Left lobe of liver (tissue), 2 donors: ENCODE measurements at regions not wholly inside any gene's neighbourhood (a gene's known extent, or its start where the extent isn't known, plus 50 kb on each side); places are given as distances from the start of the nearest gene placed in this dataset.
A peak's percentile ranks its signal among the peaks of the same experiment; 100 is the strongest.

ENCODE experiments used
- ATAC-seq: fragments of 200-7000 bp; cut with Tn5 transposase; one replicate; pipeline ENCODE4 v1.9.1; 2020; ENCODE audit warnings: mild to moderate bottlenecking, moderate library complexity
- DNase-seq: peaks from one replicate; pipeline ENCODE4 v3.0.0-alpha.2; 2020; ENCODE audit warnings: low spot score
- donor health status: DM: no; HTN: no; CAD: no; lungs with moderate emphysema.
- donor health status: DM: no; HTN: yes; CAD: no.

DNA sequence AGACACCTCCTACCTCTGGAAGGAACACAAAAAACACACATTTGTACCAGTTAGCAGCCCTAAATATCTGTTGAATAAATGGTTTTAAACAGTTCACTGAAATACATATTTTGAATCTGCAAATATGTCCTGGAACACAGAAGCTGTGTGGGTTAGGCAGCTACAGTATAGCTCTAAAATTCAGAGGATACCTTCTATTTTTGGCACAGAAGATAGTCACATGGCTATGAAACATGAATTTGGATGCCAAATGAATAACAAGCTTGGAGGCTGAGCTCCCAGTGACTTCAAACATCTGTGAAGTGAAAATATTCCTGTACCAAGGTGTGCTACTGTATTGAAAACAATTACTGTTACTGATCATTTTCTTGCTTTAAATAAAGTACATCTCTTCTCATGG, 391.5 kb upstream of the ADGRL2 start:
- no peak for ATAC-seq

DNA sequence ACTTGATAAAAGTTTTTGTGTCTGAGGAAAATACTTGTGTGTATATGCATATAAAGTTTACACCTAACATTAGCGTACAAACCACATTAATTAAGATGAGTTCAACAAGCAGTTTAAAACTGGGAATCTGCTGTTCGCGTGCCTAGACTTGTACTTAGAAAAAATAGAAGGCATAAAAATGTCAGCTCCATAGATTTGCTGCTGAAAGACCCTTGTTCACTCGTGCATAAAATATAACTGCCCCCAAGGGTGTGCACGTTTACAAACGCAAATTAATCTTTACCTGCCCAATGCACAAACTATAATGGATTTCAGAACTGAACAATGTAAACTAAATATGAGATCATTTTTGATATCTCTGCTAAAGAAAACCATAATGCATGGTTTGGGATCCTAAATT, 392.3 kb upstream of the ADGRL2 start:
- DNase-seq (no peak), ATAC-seq (no peak)

More for the DNA sequence above, 391.5 kb upstream of the ADGRL2 start:
- no peak for DNase-seq

DNA sequence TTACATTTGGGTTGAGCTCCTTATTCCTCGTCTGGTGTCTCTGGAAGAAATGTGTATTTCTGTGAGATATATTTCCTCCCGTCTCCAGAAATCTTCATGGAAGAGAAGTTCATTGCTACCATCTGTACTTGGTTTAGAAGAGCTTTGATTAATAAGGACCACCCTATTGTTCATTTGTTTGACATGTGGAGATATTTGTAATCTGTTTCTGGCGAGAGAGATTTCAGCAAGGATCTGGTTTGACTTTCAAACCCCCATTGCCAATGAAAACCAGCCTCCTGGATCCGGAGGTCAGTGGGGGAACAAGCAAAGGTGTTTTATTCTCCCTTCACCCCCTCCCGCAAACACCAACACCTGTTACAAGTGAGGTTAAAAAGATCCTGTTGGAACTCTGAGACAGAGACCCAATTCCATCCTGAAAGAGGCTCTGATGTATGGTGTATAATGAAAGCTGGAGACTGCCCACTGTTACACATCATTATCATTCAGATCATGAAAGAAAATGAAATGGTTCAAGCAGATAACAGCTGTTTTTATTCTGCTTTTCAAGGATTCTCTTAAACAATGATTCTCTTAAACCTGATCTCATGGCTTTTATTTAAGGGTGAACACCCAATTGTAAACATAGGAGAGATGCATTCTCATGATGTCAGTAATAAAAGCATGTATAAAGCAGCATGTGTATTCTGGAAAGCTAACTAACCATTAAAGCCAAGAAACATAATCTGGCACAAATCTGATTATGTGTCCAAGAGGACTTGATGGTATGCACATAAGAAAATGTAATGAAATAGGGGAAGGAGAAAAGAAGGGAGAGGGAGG, 393.5 kb upstream of the ADGRL2 start:
- no peak for ATAC-seq
- DNase-seq: no peak

DNA sequence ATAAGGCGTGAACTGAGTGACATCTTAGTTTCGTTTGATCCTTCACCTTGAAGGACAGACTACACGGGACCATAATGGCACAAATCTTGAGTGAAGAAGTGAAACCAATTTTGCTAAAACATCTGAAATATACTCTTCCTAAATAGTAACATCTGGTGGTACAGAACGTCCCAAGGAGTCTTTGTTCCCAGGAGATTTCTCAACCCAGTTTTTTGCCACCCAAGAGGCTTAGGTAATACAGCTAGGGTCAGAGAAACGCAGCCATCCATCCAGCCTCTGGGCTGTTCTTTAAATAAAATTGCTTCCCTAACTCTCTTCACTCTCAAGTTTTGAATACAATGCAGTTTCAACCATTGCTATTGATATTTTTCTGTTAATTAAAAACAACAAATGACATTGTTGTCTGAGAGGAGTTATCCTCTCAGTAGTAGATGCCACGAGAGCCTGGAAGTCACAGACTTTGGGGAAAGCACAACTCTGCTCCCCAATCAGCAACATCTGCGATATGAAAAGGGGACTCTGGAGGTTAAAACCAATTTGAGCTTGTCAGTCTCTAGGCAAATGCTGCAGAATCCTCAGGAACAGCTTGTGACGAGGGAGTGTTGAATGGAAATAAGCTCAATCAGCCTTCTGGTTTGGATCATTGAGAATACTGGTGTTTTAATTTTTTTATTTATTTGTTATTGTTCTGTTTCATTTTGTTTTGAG, 394.3 kb upstream of the ADGRL2 start:
- no peak for DNase-seq

GRCh38 chr1:81398041-81398440, 402.7 kb upstream of the ADGRL2 start:
- DNase-seq (no peak), ATAC-seq (no peak)

More for the DNA sequence above, 394.3 kb upstream of the ADGRL2 start:
- ATAC-seq: no peak

DNA sequence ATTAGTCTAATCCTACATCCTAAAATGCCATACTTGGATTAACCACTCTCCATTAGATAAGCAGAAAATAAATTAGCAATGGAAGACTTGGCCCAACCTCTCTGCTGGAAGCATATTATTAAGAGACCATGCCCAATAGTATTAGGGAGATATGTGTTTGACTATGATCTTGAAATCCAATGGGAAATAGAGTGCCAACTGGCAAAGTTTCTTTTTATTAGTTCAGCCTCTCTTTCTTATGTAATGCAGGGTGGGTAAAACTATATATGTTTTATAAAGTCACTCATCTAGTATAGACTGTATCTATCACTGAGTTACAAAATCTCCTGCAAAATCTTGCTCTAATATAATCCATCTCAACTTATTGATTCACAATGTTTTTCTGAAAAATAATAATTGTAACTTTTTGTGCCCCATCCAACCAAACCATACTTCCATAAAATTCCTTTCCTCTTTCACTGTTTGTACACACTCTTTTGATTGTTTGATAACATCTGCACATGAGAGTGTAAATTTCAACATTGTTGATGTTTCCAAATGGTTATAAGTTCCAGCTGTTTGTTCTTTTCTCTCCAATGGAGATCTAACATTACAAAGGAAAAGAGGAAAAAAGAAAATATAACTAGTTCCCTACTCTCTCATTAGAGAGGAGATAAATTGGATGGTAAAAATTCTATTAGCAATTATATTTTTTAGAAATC, 408.1 kb upstream of the ADGRL2 start:
- no peak for ATAC-seq
- no peak for DNase-seq

DNA sequence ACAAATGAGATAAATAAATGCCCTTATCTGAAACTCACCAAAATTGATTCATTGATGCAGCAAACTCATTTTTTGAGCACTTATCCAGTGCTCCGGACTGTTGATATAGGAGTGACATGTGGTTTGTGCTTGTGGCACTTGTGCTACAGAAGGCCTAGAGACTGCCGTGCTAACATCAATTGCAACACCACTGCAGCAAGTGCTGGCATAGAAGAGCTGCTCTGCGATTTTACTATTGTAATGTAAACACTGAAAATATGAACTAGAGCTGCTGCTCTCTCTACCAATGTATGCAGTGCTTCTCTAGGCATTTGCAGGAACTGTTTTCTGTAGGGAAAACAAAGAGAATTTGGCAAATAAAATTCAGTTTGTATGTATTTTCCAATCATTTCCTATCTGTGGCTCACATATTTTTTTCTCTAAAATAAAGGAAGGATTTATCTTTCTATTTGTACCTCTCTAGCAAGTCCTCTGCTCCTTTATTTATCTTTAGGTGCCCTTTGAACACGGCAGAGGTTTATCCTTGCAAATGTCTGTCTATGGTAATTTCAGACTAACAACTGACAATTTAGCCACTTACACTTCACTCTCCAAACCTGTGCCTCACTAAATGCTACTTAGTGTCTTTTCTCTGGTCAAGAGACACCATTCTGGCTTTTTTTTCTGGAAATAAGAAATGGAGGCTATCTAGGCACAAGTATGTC, 409.5 kb upstream of the ADGRL2 start:
- ATAC-seq: peak; percentile 88
- no peak for DNase-seq

- DNase-seq: no peak
- ATAC-seq: no peak
Measured at GRCh38 chr1:81388435-81388834, 412.3 kb upstream of the ADGRL2 start.

DNA sequence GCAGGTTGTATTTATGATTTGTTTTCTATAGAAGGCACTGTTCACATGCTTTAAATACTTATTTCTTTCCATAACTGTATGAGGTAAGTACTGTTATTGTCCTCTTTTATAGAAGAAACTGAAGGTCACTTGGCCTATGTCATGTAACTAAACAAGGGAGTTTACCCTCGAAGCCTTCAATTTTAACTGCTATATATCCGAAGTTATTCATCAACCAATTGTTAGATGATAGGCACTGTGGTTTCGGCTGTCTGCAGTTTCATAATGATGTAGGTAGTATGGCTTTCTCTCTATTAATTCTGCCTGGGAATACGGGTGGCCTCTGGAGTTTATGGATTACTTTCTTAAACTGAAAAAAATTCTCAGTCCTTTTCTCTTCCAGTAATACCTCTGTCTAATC, 413.3 kb upstream of the ADGRL2 start:
- DNase-seq: no peak
- no peak for ATAC-seq

GRCh38 chr1:81382561-81382960, 418.2 kb upstream of the ADGRL2 start:
- ATAC-seq: no peak
- no peak for DNase-seq

DNA sequence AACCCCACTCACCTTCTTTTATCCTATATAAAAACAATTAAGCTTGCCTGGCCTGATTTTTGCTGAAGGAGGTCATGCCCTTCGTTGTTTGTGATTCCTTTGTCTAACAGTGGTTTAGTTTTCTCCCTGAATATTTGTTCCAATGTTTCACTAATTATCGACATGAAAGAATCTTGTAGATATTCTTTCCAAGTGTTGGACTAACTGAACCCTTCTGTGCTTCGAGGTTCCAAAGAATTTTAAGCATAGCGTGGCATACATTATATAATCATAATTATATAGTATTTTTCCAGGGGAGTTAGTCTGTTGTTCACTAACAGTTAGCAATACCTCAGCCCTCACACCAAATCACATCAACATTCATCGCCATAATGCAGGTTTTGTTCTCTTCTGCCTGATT, 418.9 kb upstream of the ADGRL2 start:
- ATAC-seq (no peak), DNase-seq (no peak)

- ATAC-seq (no peak), DNase-seq (no peak)
Measured at GRCh38 chr1:81380436-81380835, 420.3 kb upstream of the ADGRL2 start.

DNA sequence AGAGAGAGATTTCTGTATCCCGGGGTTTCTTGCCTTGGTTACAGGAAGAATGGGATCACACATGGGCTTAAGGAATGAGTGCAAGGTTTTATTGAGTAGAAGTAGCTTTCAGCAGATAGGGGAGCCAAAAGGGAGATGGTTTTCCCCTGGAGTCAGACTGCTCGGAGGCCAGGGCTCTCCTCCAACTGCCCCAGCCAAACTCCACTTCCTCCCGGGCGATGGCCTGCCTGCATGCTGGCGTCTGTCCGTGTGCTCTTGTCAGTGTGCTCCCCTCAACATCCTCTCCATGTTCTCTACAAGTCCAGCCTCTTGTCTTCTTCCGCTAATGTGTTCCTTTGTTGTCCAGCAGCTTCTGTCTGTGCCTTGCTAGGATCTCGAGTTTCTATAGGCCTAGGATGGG, 421.3 kb upstream of the ADGRL2 start:
- DNase-seq (no peak), ATAC-seq (no peak)

GRCh38 chr1:81377406-81377805, 423.3 kb upstream of the ADGRL2 start:
- no peak for DNase-seq
- ATAC-seq: no peak

GRCh38 chr1:81375884-81376548, 424.7 kb upstream of the ADGRL2 start:
- ATAC-seq (no peak), DNase-seq (no peak)

DNA sequence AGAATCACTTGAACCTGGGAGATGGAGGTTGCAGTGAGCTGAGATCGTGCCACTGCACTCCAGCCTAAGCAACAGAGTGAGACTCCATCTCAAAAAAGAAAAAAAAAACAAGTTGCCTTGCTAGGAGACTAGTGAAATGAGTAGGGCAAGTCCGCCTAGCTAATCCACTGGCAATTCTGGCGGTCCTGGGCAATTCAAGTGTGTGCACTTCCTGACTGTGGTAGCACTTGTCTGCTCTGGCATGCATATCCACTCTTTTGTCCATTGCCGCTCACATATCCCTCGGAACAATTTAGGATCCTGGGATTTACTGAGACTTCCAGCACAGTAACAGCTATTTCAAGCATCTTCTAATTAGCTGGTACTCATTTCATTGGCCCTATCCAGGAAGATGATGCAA, 426.3 kb upstream of the ADGRL2 start:
- DNase-seq (no peak), ATAC-seq (no peak)

- no peak for ATAC-seq
- DNase-seq: no peak
Measured at GRCh38 chr1:81371864-81372263, 428.9 kb upstream of the ADGRL2 start.

- no peak for DNase-seq
- no peak for ATAC-seq
Measured at GRCh38 chr1:81369833-81370232, 430.9 kb upstream of the ADGRL2 start.

DNA sequence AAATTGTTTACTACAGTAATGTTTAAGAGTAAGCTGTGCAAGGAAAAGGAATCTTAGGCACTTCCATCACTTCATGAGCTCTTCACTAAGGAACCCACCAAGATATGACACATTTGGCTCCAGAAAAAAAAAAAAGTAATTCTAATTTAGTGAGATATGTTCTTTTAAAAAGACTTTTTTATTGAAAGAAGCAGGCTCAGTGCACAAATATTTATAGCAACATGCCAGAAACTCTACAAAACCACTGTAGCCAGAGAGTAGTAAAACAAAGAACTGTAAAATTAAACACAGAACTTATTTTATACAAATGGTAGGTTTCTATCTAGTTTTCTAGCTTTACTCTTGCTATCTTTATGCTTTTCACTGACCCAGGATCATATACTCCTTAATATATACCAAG, 434.6 kb upstream of the ADGRL2 start:
- no peak for ATAC-seq
- DNase-seq: no peak

GRCh38 chr1:81364088-81364487, 436.6 kb upstream of the ADGRL2 start:
- no peak for ATAC-seq
- DNase-seq: no peak

- no peak for DNase-seq
- no peak for ATAC-seq
Measured at GRCh38 chr1:81358151-81358550, 442.6 kb upstream of the ADGRL2 start.
